CD4-positive, alpha-beta T cell (primary cell): ENCODE measurements at regions not wholly inside any gene's neighbourhood (a gene's known extent, or its start where the extent isn't known, plus 50 kb on each side); places are given as distances from the start of the nearest gene placed in this dataset.
"Not testable (repeated sequence)": the region's sequence is repeated elsewhere in the genome, so short reads cannot be mapped to it uniquely, and the experiment has no call there.

Experiments used
- ATAC-seq: fragments of 200-7000 bp; cut with Tn5 transposase; one replicate; pipeline ENCODE4 v1.10.0; 2022; ENCODE audit warnings: mild to moderate bottlenecking; ENCODE audit not compliant: poor library complexity
- CTCF ChIA-PET: fragments of 350-600 bp; sonication (Branson Sonifier 250); formaldehyde crosslinking; loops from one replicate; lab custom pipeline; 2021; ENCODE audit warnings: antibody characterized with exemption, inconsistent platforms; lab: Charles Lee
- POLR2A ChIA-PET: fragments of 350-600 bp; sonication (Branson Sonifier 250); formaldehyde crosslinking; loops from one replicate; lab custom pipeline; 2021; ENCODE audit warnings: antibody characterized with exemption, inconsistent platforms; lab: Charles Lee
- DNase-seq, 14 experiments: peaks; one replicate each; pipeline ENCODE4 v3.0.0-alpha.2; 2013 to 2020; ENCODE audit warnings: mixed read lengths in 2 of 14
- H3K27ac ChIP-seq, 2 donors: one replicate each; pipeline versions ENCODE4 v1.5.1 to v1.7.0; 2013; ENCODE audit warnings: low read length in 2 of 2, low read depth in 1 of 2, mild to moderate bottlenecking in 1 of 2
- H3K27me3 ChIP-seq, 2 experiments: 1 replicate in 1 of 2; 2 replicates in 1 of 2; pipeline versions ENCODE4 v1.6.1 to v1.7.0; 2013; ENCODE audit warnings: low read length in 2 of 2, control low read depth in 1 of 2, mild to moderate bottlenecking in 1 of 2, moderate library complexity in 1 of 2; ENCODE audit not compliant: insufficient read depth in 2 of 2, control insufficient read depth in 1 of 2
- H3K36me3 ChIP-seq: one replicate; pipeline ENCODE4 v1.6.1; 2013; ENCODE audit warnings: low read length, control low read depth; ENCODE audit not compliant: insufficient read depth
- H3K4me1 ChIP-seq: one replicate; pipeline ENCODE4 v1.6.1; 2013; ENCODE audit warnings: low read length, control low read depth; ENCODE audit not compliant: insufficient read depth
- H3K4me3 ChIP-seq: one replicate; pipeline ENCODE4 v1.5.1; 2013; ENCODE audit warnings: mild to moderate bottlenecking, low read length, moderate library complexity
- H3K9me3 ChIP-seq, 2 experiments: 1 replicate in 1 of 2; 2 replicates in 1 of 2; pipeline versions ENCODE4 v1.6.1 to v1.7.0; 2013; ENCODE audit warnings: low read length in 2 of 2, mild to moderate bottlenecking in 2 of 2, control low read depth in 1 of 2, moderate library complexity in 1 of 2; ENCODE audit not compliant: control insufficient read depth in 1 of 2, insufficient read depth in 1 of 2
- H3K27ac Mint-ChIP-seq: one replicate; pipeline ENCODE4 v1.8.0; 2020; ENCODE audit warnings: mixed read lengths
- H3K27me3 Mint-ChIP-seq: one replicate; pipeline ENCODE4 v1.8.0; 2021; ENCODE audit warnings: mixed read lengths
- H3K36me3 Mint-ChIP-seq: one replicate; pipeline ENCODE4 v1.8.0; 2021; ENCODE audit warnings: low read depth, mixed read lengths
- H3K4me1 Mint-ChIP-seq: one replicate; pipeline ENCODE4 v1.8.0; 2021; ENCODE audit warnings: low read depth, mixed read lengths
- H3K4me3 Mint-ChIP-seq: one replicate; pipeline ENCODE4 v1.8.0; 2020; ENCODE audit warnings: mild to moderate bottlenecking, mixed read lengths
- H3K9me3 Mint-ChIP-seq: one replicate; pipeline ENCODE4 v1.8.0; 2020; ENCODE audit warnings: mixed read lengths
- CTCF ChIP-seq: fragments of 200-600 bp; IDR thresholded peaks from one replicate; pipeline ENCODE4 v1.8.0; 2022; ENCODE audit warnings: antibody characterized with exemption, mild to moderate bottlenecking
- intact Hi-C, 2 experiments: fragments of 100-400 bp; cut with DNase I in 1 of 2; cut with micrococcal nuclease in 1 of 2; formaldehyde crosslinking; loops; one replicate each; pipeline versions ENCODE4 v1.15.1 to v1.9.0; 2023 to 2025; cut with DNase I, micrococcal nuclease

GRCh38 chr2:39867268-39867667, 88.2 kb upstream of the THUMPD2 start:
- Mint-ChIP-seq H3K27me3 (peaks cover 5% of the 10 kb centered on the region), H3K27ac (no peak overlapping the region), H3K4me1 (no peaks in the 10 kb centered on the region), H3K36me3 (no peaks in the 10 kb centered on the region), H3K4me3 (no peak overlapping the region), H3K9me3 (peaks cover 6% of the 10 kb centered on the region)
- H3K27ac ChIP-seq: no peak overlapping the region
- DNase-seq (no peak), ATAC-seq (no peak)
- H3K27me3 ChIP-seq: no peaks in the 10 kb centered on the region
- H3K9me3 ChIP-seq: no peaks in the 10 kb centered on the region
- no peaks in the 10 kb centered on the region for H3K36me3 ChIP-seq
- intact Hi-C loops: no loop called here
- H3K4me3 ChIP-seq: no peak overlapping the region
- H3K4me1 ChIP-seq: no peaks in the 10 kb centered on the region
- ChIA-PET CTCF (no interaction called here), POLR2A (no interaction called here)
- no peak for TF ChIP-seq CTCF

- H3K4me3 ChIP-seq: no peak overlapping the region
- H3K9me3 Mint-ChIP-seq: peaks cover 6% of the 10 kb centered on the region
- H3K27me3 Mint-ChIP-seq: peaks cover 5% of the 10 kb centered on the region
- no peak for TF ChIP-seq CTCF
- no peaks in the 10 kb centered on the region for H3K9me3 ChIP-seq
- ChIA-PET CTCF (interaction anchor here (1.0 kb wide), 1 partner anchor 10 kb away, joined by 3 read pairs; no protein-coding TSS in a partner anchor), POLR2A (no interaction called here)
- H3K27ac ChIP-seq: no peak overlapping the region
- H3K4me1 ChIP-seq: no peaks in the 10 kb centered on the region
- no peaks in the 10 kb centered on the region for H3K36me3 Mint-ChIP-seq
- H3K27me3 ChIP-seq: no peaks in the 10 kb centered on the region
- intact Hi-C loops: no loop called here
- no peaks in the 10 kb centered on the region for H3K4me1 Mint-ChIP-seq
- H3K4me3 Mint-ChIP-seq: no peak overlapping the region
- H3K27ac Mint-ChIP-seq: no peak overlapping the region
- H3K36me3 ChIP-seq: no peaks in the 10 kb centered on the region
- DNase-seq (peak in 1 of 14 experiments; percentile 1), ATAC-seq (no peak)
Measured at GRCh38 chr2:39865751-39866150, 86.7 kb upstream of the THUMPD2 start.

- H3K4me1 Mint-ChIP-seq, POLR2A ChIA-PET, ATAC-seq, H3K4me3 Mint-ChIP-seq, H3K4me1 ChIP-seq, H3K36me3 Mint-ChIP-seq, H3K27me3 Mint-ChIP-seq, intact Hi-C loops, H3K9me3 Mint-ChIP-seq, CTCF ChIA-PET, H3K9me3 ChIP-seq, H3K27me3 ChIP-seq, DNase-seq, H3K27ac Mint-ChIP-seq, H3K36me3 ChIP-seq, H3K4me3 ChIP-seq, H3K27ac ChIP-seq: not testable (repeated sequence)
Measured at GRCh38 chr2:39863672-39864071, 84.6 kb upstream of the THUMPD2 start.

- Histone ChIP-seq H3K27ac (no peak overlapping the region), H3K4me1 (no peaks in the 10 kb centered on the region), H3K9me3 (no peaks in the 10 kb centered on the region), H3K36me3 (no peaks in the 10 kb centered on the region), H3K4me3 (no peak overlapping the region), H3K27me3 (no peaks in the 10 kb centered on the region)
- Mint-ChIP-seq H3K27me3 (peaks cover 14% of the 10 kb centered on the region), H3K4me3 (no peak overlapping the region), H3K9me3 (peaks cover 6% of the 10 kb centered on the region), H3K4me1 (no peaks in the 10 kb centered on the region), H3K27ac (no peak overlapping the region), H3K36me3 (no peaks in the 10 kb centered on the region)
- DNase-seq (no peak), ATAC-seq (no peak)
- CTCF ChIA-PET: no interaction called here
- TF ChIP-seq CTCF: no peak
- POLR2A ChIA-PET: no interaction called here
- intact Hi-C loops: no loop called here
Measured at GRCh38 chr2:39860538-39860937, 81.5 kb upstream of the THUMPD2 start.
